Inferior parietal cortex (tissue), 1 donor: ENCODE measurements at regions not wholly inside any gene's neighbourhood (a gene's known extent, or its start where the extent isn't known, plus 50 kb on each side); places are given as distances from the start of the nearest gene placed in this dataset.
"Not testable (repeated sequence)": the region's sequence is repeated elsewhere in the genome, so short reads cannot be mapped to it uniquely, and the experiment has no call there.

Experiments used
- DNase-seq: peaks from one replicate; pipeline ENCODE4 v3.0.0-alpha.2; 2016; ENCODE audit errors: extremely low spot score

DNA sequence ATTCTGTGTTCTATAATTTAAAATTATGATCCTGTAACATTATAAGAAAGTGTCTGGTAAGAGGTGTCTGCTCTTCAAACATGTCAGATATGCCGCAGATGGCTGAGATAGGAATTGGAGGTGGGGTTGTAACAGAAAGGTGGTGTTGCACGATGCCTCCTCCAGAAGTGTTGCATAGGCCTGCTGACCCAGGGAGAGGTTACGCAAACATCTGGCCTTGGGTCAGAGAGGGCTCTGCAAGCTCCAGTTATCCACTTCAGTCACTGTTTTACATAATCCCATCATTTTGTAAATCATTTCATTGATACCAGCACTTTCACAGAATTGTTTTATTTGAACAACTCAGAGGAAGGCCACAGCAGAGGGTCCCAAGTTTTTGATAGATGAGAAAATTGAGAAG lies 256.5 kb downstream of the OSR1 start:
- no peak for DNase-seq

- no peak for DNase-seq
Measured at GRCh38 chr2:19100570-19100969, 257.9 kb downstream of the OSR1 start.

DNA sequence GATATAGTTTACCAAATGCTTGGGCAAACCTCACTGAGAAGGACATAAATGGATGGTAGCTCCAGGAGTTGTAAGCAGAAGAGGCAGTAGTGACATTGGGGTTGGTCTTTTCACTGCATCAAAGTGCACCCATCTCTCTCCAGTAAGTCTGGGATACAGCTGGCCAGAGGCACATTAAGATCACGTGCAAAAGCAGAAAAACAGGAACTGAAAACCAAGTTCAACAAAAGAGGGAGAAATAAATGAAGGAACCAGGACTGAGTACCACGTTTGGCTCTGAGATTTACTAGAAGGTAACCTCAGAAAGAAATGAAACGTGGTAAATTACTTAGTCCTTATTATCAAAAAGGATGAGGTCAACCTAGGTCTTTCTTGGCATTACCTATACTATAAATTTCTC lies 259.2 kb downstream of the OSR1 start:
- DNase-seq = no peak

DNA sequence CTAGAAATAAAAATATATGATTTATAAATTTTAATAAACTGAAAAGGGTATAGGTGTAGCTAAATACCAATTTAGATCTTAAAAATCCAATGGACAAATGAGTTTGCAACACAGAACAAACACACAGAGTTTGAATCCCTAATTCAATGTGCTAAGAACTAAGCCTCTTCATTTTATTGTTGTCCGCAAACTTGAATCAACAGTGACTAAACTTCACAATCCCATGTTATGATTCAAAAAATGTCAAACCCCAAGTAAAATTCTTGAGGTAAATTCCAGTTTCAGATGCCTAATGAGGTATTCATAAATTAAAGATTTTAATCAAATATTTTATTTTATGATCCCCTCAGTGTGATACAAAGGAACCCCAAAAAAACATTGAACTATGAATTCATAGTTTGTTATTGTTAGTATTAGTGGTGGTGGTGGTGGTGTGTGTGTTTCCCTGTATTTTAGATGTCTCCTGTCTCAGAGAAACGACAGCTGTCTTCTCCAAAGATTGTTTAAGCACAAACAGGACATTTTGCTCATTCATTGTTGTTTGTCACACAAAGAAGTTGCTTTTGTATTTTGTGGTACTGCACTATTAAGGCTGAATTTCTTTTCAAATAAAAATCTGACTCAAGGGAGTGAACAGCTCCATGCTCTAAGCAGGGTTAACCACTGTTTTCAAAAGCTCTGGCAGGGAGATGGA lies 259.8 kb downstream of the OSR1 start:
- no peak for DNase-seq

DNA sequence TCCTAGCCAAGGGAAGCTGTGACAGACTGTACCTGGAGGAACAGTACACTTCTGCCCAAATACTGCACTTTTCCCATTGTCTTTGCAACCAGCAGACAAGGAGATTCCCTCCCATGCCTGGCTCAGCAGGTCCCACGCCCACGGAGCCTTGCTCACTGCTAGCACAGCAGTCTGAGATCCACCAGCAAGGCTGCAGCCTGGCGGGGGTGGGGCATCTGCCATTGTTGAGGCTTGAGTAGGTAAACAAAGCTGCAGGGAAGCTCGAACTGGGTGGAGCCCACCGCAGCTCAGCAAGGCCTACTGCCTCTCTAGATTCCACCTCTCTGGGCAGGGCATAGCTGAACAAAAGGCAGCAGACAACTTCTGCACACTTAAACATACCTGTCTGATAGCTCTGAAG lies 268.9 kb downstream of the OSR1 start:
- DNase-seq = not testable (repeated sequence)

DNA sequence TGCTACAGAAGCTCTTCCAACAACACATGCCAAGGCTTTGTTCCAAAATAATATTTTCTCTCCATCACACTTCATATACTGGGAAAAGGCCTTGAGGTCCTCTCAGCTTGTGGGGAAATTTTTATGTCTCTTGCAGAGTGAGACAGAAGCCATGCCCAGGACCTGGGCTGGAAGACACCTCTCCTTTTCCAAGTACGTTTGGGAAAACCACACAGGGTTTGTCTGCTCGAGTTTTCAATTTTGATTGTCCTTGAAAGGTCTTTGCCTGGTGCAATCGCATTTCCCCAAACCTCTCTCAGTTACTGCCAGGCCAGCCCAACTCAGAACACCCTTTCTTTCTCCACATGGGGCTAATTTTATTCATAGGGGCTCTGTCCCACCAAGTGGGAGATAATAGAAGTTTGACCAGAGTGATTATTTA lies 272.2 kb downstream of the OSR1 start:
- DNase-seq = no peak

DNA sequence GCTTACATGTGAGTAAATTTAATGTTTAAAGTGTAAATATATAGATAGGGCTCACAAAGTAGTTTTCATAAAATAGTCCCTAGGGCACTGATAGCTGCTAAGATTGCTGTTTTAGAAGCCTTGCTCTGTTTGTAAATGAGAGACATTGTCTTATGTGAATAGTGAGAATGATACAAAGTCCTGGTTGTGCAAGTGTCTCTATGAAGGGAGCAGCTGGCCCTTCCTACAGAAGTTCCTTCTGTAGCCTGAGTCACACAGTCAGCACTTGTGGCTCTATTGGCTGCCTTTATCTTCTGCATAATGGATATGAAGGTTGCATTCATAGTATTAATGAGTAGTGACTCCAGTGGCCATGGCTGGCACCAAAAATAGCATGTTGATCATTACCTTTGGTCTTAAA lies 279.7 kb downstream of the OSR1 start:
- DNase-seq = peak; percentile 15

GRCh38 chr2:19073522-19073921 lies 284.9 kb downstream of the OSR1 start:
- DNase-seq = no peak

DNA sequence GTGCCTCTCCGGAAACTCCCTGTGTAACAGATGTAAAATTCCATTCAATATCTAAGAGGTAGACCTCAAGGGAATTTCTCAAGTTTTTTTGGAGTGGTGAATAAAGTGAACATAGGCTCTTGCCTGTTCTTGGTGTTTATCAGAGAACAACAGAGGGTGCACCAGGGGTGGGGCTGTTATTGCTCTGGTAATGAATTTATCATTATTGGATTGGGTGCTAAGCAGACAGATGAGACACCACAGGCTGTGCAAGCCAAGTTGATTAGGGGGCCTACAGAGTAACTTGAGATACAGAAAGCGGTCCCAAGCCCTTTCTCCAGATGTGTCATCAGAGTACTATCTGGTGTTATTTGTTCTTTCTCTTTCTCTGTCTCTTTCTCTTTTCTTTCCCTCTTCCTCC lies 286.3 kb downstream of the OSR1 start:
- no peak for DNase-seq

DNA sequence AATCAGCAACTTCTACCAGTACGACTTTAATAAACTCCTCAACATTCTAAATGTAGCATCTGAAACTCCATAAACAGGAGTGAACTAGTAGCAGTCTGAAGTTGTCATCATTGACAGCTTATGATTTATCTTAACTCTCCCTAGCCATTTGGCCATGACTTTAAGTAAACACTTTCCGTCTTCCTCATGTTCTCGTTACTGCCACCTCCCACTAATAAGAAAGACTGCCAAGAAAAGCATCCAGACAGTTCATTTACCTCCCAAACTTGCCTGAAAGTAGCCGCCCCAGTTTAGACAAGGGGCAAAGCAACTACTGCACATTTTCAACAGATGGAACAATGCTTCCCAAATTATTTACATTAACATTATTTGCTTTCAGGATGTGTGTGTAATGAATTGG lies 287.5 kb downstream of the OSR1 start:
- DNase-seq = no peak

GRCh38 chr2:19068206-19068605 lies 290.2 kb downstream of the OSR1 start:
- DNase-seq = no peak

DNA sequence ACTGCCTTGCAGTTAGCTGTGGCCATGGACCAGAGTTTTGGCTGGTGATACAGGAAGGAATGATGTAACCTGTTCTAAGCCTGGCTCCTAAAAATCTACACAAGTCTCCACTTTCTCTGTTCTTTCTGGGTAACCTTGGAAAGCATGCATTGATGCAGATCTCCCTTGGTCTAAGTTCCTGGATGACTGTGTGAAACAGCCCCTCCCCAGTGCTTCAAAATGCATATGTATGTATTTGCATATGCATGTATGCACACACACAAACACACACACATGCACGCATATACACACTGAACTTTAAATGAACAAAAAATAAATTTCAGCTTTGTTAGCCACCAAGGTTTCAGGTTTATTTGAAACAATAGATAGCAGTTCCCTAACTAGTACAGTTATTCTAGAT lies 296.1 kb downstream of the OSR1 start:
- DNase-seq = no peak

DNA sequence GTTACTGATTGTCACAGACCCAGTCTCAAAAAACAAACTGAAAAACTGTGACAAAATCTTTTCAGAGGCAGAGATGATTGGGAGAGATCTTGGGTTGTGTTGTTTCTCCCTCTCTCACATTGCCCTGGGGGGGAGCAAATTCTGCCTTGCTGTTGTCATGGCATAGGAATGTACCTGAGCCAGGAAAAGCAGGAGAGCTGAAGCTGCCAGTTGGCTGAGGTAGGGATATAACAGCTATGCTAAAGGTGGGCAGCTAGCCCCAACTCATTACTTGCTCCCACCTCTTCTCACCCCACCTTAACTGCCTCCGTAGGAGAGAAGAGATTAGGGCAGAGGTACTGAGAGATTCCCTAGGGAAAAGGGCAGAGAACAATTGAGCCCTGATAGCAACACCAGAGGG lies 299.3 kb downstream of the OSR1 start:
- DNase-seq = no peak

DNA sequence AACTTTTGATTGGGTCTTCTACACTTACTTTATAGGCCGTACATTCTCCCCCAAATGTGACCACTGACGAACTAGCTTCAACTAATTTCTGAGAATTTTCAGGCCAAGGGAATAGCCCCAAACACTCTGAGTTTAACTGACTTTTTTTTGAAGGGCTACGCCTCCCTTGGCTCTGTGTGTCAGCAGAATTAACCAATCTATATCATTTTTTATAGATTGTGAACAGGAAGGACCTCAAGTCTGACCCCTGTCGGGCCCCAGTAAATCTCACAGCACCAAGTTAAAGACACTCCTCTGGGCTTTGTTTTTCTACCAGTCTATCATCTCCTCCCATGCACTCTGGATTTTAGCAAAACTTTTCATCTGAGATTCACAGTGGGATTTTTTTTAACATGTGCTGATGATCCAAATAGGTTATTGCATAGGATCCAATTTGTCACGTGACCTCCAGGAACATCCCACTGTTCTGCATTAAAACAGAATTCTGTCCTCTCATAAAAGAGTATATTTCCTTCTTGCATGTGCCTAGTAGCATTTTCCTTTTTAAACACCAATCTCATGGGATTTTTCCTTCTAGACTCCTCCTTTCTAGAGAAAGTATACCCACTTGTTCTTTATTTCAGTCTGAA lies 307.1 kb downstream of the OSR1 start:
- no peak for DNase-seq

- DNase-seq = no peak
Measured at GRCh38 chr2:19050354-19050753, 308.1 kb downstream of the OSR1 start.

DNA sequence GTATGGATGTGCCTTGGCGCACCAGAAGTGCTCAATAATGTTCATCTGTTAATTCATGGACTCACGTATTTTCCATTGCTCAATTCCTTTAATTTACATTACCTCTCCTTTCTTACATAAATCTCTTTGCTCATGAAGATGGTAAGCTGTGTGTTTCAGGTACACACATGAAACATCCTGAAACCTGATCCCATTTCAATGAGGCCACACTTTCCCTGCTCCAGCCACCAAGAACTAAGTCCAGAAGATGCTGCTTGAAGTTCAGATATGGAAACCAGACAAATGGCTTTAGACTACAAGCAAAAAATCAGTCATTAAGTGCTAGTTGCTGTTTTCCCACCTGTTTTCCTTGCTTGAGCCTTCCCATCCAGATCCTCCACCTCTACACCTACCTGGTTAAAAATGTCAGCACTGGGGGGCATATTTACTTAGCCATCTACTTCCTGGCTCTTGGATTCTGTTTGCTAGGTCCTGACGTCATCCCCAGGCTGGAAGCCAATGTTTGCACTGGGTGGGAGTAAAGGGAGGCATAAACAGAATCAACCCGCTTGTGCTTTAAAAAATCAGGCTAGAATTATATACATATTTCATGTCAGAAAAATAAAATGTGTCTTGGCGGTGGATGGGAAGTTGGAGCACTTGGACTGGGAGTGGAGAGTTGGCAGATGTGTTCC lies 309.7 kb downstream of the OSR1 start:
- DNase-seq = no peak

DNA sequence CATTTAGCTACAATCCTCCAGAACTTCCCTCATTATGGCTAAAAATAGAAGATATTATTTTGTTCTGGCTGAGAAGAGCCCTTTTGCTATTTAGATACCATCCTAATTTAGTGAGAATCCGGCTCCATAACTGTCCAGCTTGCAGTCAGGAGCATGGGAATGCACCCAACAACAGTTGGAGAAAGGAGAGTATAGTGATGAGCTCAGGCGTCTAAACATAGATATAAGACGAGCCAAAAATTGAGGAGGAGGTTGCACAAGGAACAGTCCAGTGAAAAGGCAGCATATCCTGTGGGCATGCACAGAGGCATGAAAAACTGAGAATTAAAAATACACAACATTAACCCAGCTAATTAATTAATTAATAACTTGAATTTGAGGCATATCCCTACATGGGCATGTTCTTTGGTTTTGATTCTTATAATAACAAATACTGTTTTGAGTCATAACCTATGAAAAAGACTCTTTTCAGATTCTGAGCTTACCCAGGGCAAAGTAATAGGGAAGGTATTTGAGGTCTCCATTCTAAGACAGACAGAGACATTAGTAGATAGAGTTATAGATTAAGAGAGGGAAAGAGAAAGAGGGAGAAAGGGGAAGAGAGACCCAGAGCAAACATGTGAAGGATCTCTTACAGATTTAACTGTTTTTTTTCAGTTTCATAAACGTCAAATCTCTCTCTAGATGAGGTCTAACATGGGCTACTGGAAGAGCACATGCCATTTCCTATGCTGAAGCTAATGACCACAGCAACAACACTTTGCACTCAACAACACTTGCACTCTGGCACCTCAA lies 311.2 kb downstream of the OSR1 start:
- peak; percentile 33 for DNase-seq

DNA sequence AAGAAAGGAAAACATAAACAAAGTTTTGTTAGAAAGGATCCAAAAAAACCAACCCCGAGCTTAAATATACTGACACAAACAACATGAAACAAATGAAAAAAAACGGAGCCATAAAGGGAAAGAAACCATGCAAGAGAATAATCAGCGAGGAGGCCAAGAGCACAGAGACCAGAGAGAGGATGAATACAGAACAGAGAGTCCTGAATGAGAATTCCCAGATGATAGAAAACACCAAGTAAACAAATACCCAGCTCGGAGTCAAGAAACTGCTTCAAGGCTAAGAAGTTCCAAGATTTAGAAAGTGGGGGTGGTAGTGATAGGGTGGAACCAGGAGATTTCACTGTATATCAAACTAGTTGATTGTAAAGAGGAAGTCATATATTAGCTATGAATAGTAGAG lies 313.3 kb downstream of the OSR1 start:
- no peak for DNase-seq

DNA sequence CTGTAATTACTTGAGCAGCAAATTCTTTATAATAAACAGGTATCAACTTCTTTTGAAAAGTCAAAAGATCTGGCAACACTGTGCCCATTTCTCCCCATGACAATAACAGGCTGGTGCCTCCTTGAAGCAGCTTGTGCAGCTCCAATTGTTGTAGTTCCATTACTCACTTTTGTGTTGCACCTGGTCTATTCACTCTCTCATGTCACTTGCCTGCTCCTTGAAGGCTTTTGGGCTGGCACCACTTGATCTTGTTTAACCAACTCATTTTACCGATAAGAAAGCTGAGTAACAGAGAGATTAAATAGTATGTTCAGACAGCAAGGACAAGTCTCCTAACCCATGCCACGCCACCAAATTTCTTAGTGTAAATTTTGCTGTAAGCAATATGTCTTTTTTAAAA lies 314.5 kb downstream of the OSR1 start:
- DNase-seq = no peak

- no peak for DNase-seq
Measured at GRCh38 chr2:19041434-19042041, 316.9 kb downstream of the OSR1 start.

GRCh38 chr2:19038071-19039015 lies 320.1 kb downstream of the OSR1 start:
- no peak for DNase-seq
